Lung (tissue), 11 donors: ENCODE measurements at regions not wholly inside any gene's neighbourhood (a gene's known extent, or its start where the extent isn't known, plus 50 kb on each side); places are given as distances from the start of the nearest gene placed in this dataset.

Source experiments
- ATAC-seq: fragments of 200-7000 bp; cut with Tn5 transposase; one replicate; pipeline ENCODE4 v1.9.1; 2020; ENCODE audit warnings: moderate number of reproducible peaks; ENCODE audit not compliant: insufficient read depth, low FRiP score
- DNase-seq, 3 donors: peaks; one replicate each; pipeline ENCODE4 v3.0.0-alpha.2; 2013 to 2017
- H3K27ac ChIP-seq, 2 donors: one replicate each; pipeline ENCODE4 v1.5.1; 2013; ENCODE audit warnings: mild to moderate bottlenecking in 2 of 2, moderate library complexity in 2 of 2, control low read depth in 1 of 2, inconsistent platforms in 1 of 2, low read depth in 1 of 2, low read length in 1 of 2
- H3K27me3 ChIP-seq, 3 donors: one replicate each; pipeline ENCODE4 v1.5.1; 2013; ENCODE audit warnings: low read length in 2 of 3; ENCODE audit not compliant: control insufficient read depth in 3 of 3, insufficient read depth in 3 of 3
- H3K36me3 ChIP-seq, 4 donors: one replicate each; pipeline ENCODE4 v1.5.1; 2013; ENCODE audit warnings: low read length in 4 of 4, mild to moderate bottlenecking in 1 of 4, moderate library complexity in 1 of 4; ENCODE audit not compliant: control insufficient read depth in 4 of 4, insufficient read depth in 4 of 4
- H3K4me1 ChIP-seq, 5 donors: one replicate each; pipeline ENCODE4 v1.5.1; 2013; ENCODE audit warnings: low read length in 5 of 5, mild to moderate bottlenecking in 2 of 5, moderate library complexity in 1 of 5; ENCODE audit not compliant: control insufficient read depth in 5 of 5, insufficient read depth in 5 of 5
- H3K4me3 ChIP-seq: one replicate; pipeline ENCODE4 v1.5.1; 2013; ENCODE audit warnings: mild to moderate bottlenecking, control low read depth, moderate library complexity
- H3K9ac ChIP-seq, 2 donors: one replicate each; pipeline ENCODE4 v1.5.1; 2013; ENCODE audit warnings: low read length in 2 of 2, control low read depth in 1 of 2; ENCODE audit not compliant: insufficient read depth in 1 of 2
- H3K9me3 ChIP-seq, 4 donors: one replicate each; pipeline ENCODE4 v1.5.1; 2013; ENCODE audit warnings: low read length in 3 of 4, mild to moderate bottlenecking in 1 of 4, moderate library complexity in 1 of 4; ENCODE audit not compliant: control insufficient read depth in 4 of 4, insufficient read depth in 3 of 4
- WGBS, 2 donors: extraction: QIAGEN DNeasy Blood & Tissue Kit; methylation state at CpG; one replicate each; pipeline ENCODE4 v1.1.7; 2013; 5-methylcytosine and 5-hydroxymethylcytosine counted together
- TF ChIP-seq, protein P1 (sequence below): IDR thresholded peaks from 2 replicates; pipeline ENCODE4 v1.5.1; 2012; ENCODE audit warnings: mild to moderate bottlenecking; ENCODE audit errors: control extremely low read depth, extremely low read depth
- donor health status: control.
- donor health status: control.
- donor health status: Bipolar disorder and iron deficiency.
- donor health status: healthy.
- donor health status: DM: yes; HTN: yes; CAD: no.

DNA sequence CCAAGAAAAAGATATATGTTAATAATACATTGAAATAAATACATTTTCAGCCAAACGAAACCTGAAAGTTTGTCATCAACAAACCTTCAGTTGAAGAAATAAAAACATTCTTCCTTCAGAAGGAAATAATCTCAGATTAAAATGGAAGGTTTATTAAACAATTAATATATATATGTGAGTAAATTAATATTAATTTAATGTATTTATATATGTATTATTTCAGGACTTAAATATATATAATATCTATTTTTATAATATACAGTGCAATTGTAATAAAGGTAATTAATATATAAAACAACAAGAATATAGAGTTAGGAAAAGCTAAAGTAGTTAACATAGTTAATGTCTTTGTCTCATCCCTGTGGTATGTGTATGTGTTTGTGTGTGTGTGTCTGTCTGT, 102.2 kb upstream of the CDC14C start:
- TF ChIP-seq, protein P1, sequence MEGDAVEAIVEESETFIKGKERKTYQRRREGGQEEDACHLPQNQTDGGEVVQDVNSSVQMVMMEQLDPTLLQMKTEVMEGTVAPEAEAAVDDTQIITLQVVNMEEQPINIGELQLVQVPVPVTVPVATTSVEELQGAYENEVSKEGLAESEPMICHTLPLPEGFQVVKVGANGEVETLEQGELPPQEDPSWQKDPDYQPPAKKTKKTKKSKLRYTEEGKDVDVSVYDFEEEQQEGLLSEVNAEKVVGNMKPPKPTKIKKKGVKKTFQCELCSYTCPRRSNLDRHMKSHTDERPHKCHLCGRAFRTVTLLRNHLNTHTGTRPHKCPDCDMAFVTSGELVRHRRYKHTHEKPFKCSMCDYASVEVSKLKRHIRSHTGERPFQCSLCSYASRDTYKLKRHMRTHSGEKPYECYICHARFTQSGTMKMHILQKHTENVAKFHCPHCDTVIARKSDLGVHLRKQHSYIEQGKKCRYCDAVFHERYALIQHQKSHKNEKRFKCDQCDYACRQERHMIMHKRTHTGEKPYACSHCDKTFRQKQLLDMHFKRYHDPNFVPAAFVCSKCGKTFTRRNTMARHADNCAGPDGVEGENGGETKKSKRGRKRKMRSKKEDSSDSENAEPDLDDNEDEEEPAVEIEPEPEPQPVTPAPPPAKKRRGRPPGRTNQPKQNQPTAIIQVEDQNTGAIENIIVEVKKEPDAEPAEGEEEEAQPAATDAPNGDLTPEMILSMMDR = no peak
- H3K4me1 ChIP-seq = no peaks in the 10 kb centered on the region
- ATAC-seq (no peak), DNase-seq (no peak)
- H3K27me3 ChIP-seq = no peaks in the 10 kb centered on the region
- no peaks in the 10 kb centered on the region for H3K9me3 ChIP-seq
- WGBS, 2 donors = 89 to 95% methylated on average over 1 of the region's 1 CpG
- H3K4me3 ChIP-seq = no peak overlapping the region
- H3K27ac ChIP-seq = no peak overlapping the region
- no peak overlapping the region for H3K9ac ChIP-seq
- H3K36me3 ChIP-seq = no peaks in the 10 kb centered on the region

GRCh38 chr7:48832303-48832845, 92.0 kb upstream of the CDC14C start:
- H3K9ac ChIP-seq = no peak overlapping the region
- no peak overlapping the region for H3K27ac ChIP-seq
- no peaks in the 10 kb centered on the region for H3K27me3 ChIP-seq
- no peaks in the 10 kb centered on the region for H3K9me3 ChIP-seq
- DNase-seq = no peak
- H3K36me3 ChIP-seq = no peaks in the 10 kb centered on the region
- TF ChIP-seq, protein P1 = no peak
- no peak for ATAC-seq
- 65 to 77% methylated on average over 4 of the region's 4 CpGs for WGBS, 2 donors
- no peaks in the 10 kb centered on the region for H3K4me1 ChIP-seq
- no peak overlapping the region for H3K4me3 ChIP-seq

DNA sequence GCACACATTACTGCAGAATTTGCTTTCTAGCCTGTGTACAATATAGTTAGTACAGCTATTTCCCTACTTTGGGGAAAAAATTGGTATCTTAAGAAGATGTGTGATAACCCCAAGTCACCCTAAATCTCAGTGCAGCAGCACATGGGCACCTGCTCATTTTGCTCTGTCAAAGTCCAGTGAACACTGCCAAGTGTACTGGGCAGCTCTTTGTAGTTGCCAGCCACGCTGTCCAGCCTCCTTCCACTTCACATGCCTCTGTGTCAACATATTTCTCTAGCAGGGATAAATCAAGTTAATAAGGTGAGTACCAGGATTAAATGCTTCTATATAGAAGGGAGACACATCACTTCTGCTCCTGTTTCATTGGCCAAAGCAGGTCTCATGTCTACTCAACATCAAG, 87.1 kb upstream of the CDC14C start:
- TF ChIP-seq, protein P1 = no peak
- H3K27me3 ChIP-seq = no peaks in the 10 kb centered on the region
- no peaks in the 10 kb centered on the region for H3K4me1 ChIP-seq
- H3K4me3 ChIP-seq = no peak overlapping the region
- DNase-seq = no peak
- no peaks in the 10 kb centered on the region for H3K9me3 ChIP-seq
- no peak for ATAC-seq
- H3K9ac ChIP-seq = no peak overlapping the region
- H3K36me3 ChIP-seq = no peaks in the 10 kb centered on the region
- WGBS, 2 donors = 58 to 73% methylated on average over 1 of the region's 1 CpG
- H3K27ac ChIP-seq = no peak overlapping the region

DNA sequence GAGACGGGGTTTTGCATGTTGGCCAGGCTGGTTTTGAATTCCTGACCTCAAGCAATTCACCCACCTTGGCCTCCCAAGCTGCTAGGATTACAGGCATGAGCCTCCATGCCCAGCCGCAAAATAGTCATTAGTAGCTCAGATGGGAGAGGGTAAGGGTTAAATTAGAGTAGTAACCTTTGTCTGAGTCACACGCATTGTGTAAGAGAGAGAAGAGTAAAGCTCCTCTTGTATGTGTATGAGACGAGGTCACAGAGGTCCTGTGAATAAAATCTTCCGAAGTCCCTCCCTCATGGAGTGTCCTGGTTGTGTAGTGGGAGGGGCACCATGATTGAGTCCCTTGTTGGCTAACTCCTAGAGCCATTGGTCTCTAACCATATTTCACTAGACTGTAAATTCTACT, 85.2 kb upstream of the CDC14C start:
- H3K27me3 ChIP-seq = no peaks in the 10 kb centered on the region
- ATAC-seq (no peak), DNase-seq (no peak)
- WGBS, 2 donors = 79 to 90% methylated on average over 5 of the region's 5 CpGs
- H3K9ac ChIP-seq = no peak overlapping the region
- H3K36me3 ChIP-seq = no peaks in the 10 kb centered on the region
- TF ChIP-seq, protein P1 = no peak
- H3K4me3 ChIP-seq = no peak overlapping the region
- H3K9me3 ChIP-seq = no peaks in the 10 kb centered on the region
- no peaks in the 10 kb centered on the region for H3K4me1 ChIP-seq
- no peak overlapping the region for H3K27ac ChIP-seq
